Immature natural killer cell (primary cell): ENCODE measurements at regions not wholly inside any gene's neighbourhood (a gene's known extent, or its start where the extent isn't known, plus 50 kb on each side); places are given as distances from the start of the nearest gene placed in this dataset.

Source experiments
- DNase-seq, 3 donors: peaks; one replicate each; pipeline ENCODE4 v3.0.0; 2022; ENCODE audit warnings: mixed read lengths in 1 of 3
- H3K27ac Mint-ChIP-seq, 6 donors: one replicate each; pipeline ENCODE4 v1.8.0; 2020; ENCODE audit warnings: mixed read lengths in 6 of 6, mild to moderate bottlenecking in 5 of 6, inconsistent platforms in 4 of 6, moderate library complexity in 3 of 6
- H3K27me3 Mint-ChIP-seq, 3 donors: one replicate each; pipeline ENCODE4 v1.8.0; 2020 to 2021; ENCODE audit warnings: low read depth in 3 of 3, mild to moderate bottlenecking in 3 of 3, mixed read lengths in 3 of 3, moderate library complexity in 3 of 3, inconsistent platforms in 1 of 3
- H3K36me3 Mint-ChIP-seq, 3 donors: one replicate each; pipeline ENCODE4 v1.8.0; 2020; ENCODE audit warnings: mixed read lengths in 3 of 3, inconsistent platforms in 2 of 3, mild to moderate bottlenecking in 2 of 3
- H3K4me1 Mint-ChIP-seq, 2 donors: one replicate each; pipeline ENCODE4 v1.8.0; 2020; ENCODE audit warnings: inconsistent platforms in 2 of 2, mild to moderate bottlenecking in 2 of 2, mixed read lengths in 2 of 2, moderate library complexity in 1 of 2
- H3K4me3 Mint-ChIP-seq, 5 donors: one replicate each; pipeline ENCODE4 v1.8.0; 2020; ENCODE audit warnings: mild to moderate bottlenecking in 5 of 5, mixed read lengths in 5 of 5, inconsistent platforms in 3 of 5, moderate library complexity in 3 of 5
- H3K9me3 Mint-ChIP-seq, 6 donors: one replicate each; pipeline ENCODE4 v1.8.0; 2020; ENCODE audit warnings: mild to moderate bottlenecking in 6 of 6, mixed read lengths in 6 of 6, inconsistent platforms in 4 of 6, moderate library complexity in 3 of 6

GRCh38 chr1:238823416-238823815 lies 563.0 kb upstream of the CHRM3 start:
- H3K36me3 Mint-ChIP-seq = no peaks in the 10 kb centered on the region
- H3K4me1 Mint-ChIP-seq = no peaks in the 10 kb centered on the region
- no peaks in the 10 kb centered on the region for H3K27me3 Mint-ChIP-seq
- no peak overlapping the region for H3K27ac Mint-ChIP-seq
- H3K9me3 Mint-ChIP-seq = peaks cover 3 to 25% (median 13%) of the 10 kb centered on the region in 6 donors
- no peak overlapping the region for H3K4me3 Mint-ChIP-seq
- no peak for DNase-seq

- Mint-ChIP-seq H3K36me3 (no peaks in the 10 kb centered on the region), H3K4me1 (no peaks in the 10 kb centered on the region), H3K27ac (no peak overlapping the region), H3K27me3 (no peaks in the 10 kb centered on the region), H3K4me3 (no peak overlapping the region), H3K9me3 (peaks cover 12 to 44% (median 16%) of the 10 kb centered on the region in 6 donors)
- no peak for DNase-seq
Measured at GRCh38 chr1:238811211-238811879, 575.0 kb upstream of the CHRM3 start.

- H3K4me3 Mint-ChIP-seq = no peak overlapping the region
- H3K36me3 Mint-ChIP-seq = no peaks in the 10 kb centered on the region
- peaks cover 0 to 2% (median 1%) of the 10 kb centered on the region in 3 donors for H3K27me3 Mint-ChIP-seq
- no peak for DNase-seq
- peaks cover 3 to 32% (median 20%) of the 10 kb centered on the region in 6 donors for H3K9me3 Mint-ChIP-seq
- no peaks in the 10 kb centered on the region for H3K4me1 Mint-ChIP-seq
- no peak overlapping the region for H3K27ac Mint-ChIP-seq
Measured at GRCh38 chr1:238790882-238791281, 595.5 kb upstream of the CHRM3 start.

- Mint-ChIP-seq H3K4me1 (no peaks in the 10 kb centered on the region), H3K9me3 (peaks cover 3 to 34% (median 21%) of the 10 kb centered on the region in 6 donors), H3K27ac (no peak overlapping the region), H3K36me3 (no peaks in the 10 kb centered on the region), H3K27me3 (peaks cover 0 to 2% (median 1%) of the 10 kb centered on the region in 3 donors), H3K4me3 (no peak overlapping the region)
- no peak for DNase-seq
Measured at GRCh38 chr1:238789916-238790667, 596.3 kb upstream of the CHRM3 start.

GRCh38 chr1:238787471-238787870 lies 598.9 kb upstream of the CHRM3 start:
- Mint-ChIP-seq H3K9me3 (peaks cover 3 to 34% (median 17%) of the 10 kb centered on the region in 6 donors), H3K4me3 (no peak overlapping the region), H3K27me3 (peaks cover 0 to 2% (median 1%) of the 10 kb centered on the region in 3 donors), H3K36me3 (no peaks in the 10 kb centered on the region), H3K4me1 (no peaks in the 10 kb centered on the region), H3K27ac (no peak overlapping the region)
- no peak for DNase-seq

- no peak overlapping the region for H3K4me3 Mint-ChIP-seq
- no peak overlapping the region for H3K27ac Mint-ChIP-seq
- peaks cover 0 to 2% (median 0%) of the 10 kb centered on the region in 3 donors for H3K27me3 Mint-ChIP-seq
- no peaks in the 10 kb centered on the region for H3K36me3 Mint-ChIP-seq
- H3K9me3 Mint-ChIP-seq = peaks cover 3 to 43% (median 24%) of the 10 kb centered on the region in 6 donors
- no peak for DNase-seq
- no peaks in the 10 kb centered on the region for H3K4me1 Mint-ChIP-seq
Measured at GRCh38 chr1:238783633-238784032, 602.7 kb upstream of the CHRM3 start.

- H3K4me1 Mint-ChIP-seq = no peaks in the 10 kb centered on the region
- no peak for DNase-seq
- H3K4me3 Mint-ChIP-seq = no peak overlapping the region
Measured at GRCh38 chr1:238779716-238780115, 606.7 kb upstream of the CHRM3 start.

GRCh38 chr1:238778113-238778512 lies 608.3 kb upstream of the CHRM3 start:
- Mint-ChIP-seq H3K9me3 (peaks cover 4 to 49% (median 18%) of the 10 kb centered on the region in 6 donors), H3K27me3 (peaks cover 0 to 2% (median 0%) of the 10 kb centered on the region in 3 donors), H3K4me1 (no peaks in the 10 kb centered on the region), H3K36me3 (no peaks in the 10 kb centered on the region), H3K4me3 (no peak overlapping the region), H3K27ac (no peak overlapping the region)
- no peak for DNase-seq

More at GRCh38 chr1:238779716-238780115, 606.7 kb upstream of the CHRM3 start:
- Mint-ChIP-seq H3K9me3 (peaks cover 4 to 48% (median 18%) of the 10 kb centered on the region in 6 donors), H3K27me3 (peaks cover 0 to 2% (median 0%) of the 10 kb centered on the region in 3 donors), H3K36me3 (no peaks in the 10 kb centered on the region), H3K27ac (no peak overlapping the region)

GRCh38 chr1:238777551-238777950 lies 608.8 kb upstream of the CHRM3 start:
- Mint-ChIP-seq H3K27me3 (peaks cover 0 to 2% (median 0%) of the 10 kb centered on the region in 3 donors), H3K36me3 (no peaks in the 10 kb centered on the region), H3K4me3 (no peak overlapping the region), H3K9me3 (peaks cover 4 to 49% (median 18%) of the 10 kb centered on the region in 6 donors), H3K4me1 (no peaks in the 10 kb centered on the region), H3K27ac (no peak overlapping the region)
- no peak for DNase-seq

GRCh38 chr1:238776126-238776525 lies 610.2 kb upstream of the CHRM3 start:
- Mint-ChIP-seq H3K4me1 (no peaks in the 10 kb centered on the region), H3K36me3 (no peaks in the 10 kb centered on the region), H3K27ac (no peak overlapping the region), H3K9me3 (peaks cover 4 to 40% (median 14%) of the 10 kb centered on the region in 6 donors), H3K27me3 (no peaks in the 10 kb centered on the region), H3K4me3 (no peak overlapping the region)
- no peak for DNase-seq

GRCh38 chr1:238772322-238772721 lies 614.0 kb upstream of the CHRM3 start:
- DNase-seq = no peak
- Mint-ChIP-seq H3K36me3 (no peaks in the 10 kb centered on the region), H3K27me3 (no peaks in the 10 kb centered on the region), H3K4me3 (no peak overlapping the region), H3K9me3 (peaks cover 6 to 33% (median 11%) of the 10 kb centered on the region in 6 donors), H3K27ac (no peak overlapping the region), H3K4me1 (no peaks in the 10 kb centered on the region)

- no peak overlapping the region for H3K4me3 Mint-ChIP-seq
- no peak overlapping the region for H3K27ac Mint-ChIP-seq
- no peak for DNase-seq
- H3K27me3 Mint-ChIP-seq = no peaks in the 10 kb centered on the region
- no peaks in the 10 kb centered on the region for H3K4me1 Mint-ChIP-seq
- peaks cover 8 to 64% (median 33%) of the 10 kb centered on the region in 6 donors for H3K9me3 Mint-ChIP-seq
- H3K36me3 Mint-ChIP-seq = no peaks in the 10 kb centered on the region
Measured at GRCh38 chr1:238767321-238767720, 619.0 kb upstream of the CHRM3 start.

GRCh38 chr1:238764779-238765178 lies 621.6 kb upstream of the CHRM3 start:
- H3K27me3 Mint-ChIP-seq = no peaks in the 10 kb centered on the region
- no peak overlapping the region for H3K4me3 Mint-ChIP-seq
- H3K27ac Mint-ChIP-seq = no peak overlapping the region
- no peaks in the 10 kb centered on the region for H3K36me3 Mint-ChIP-seq
- no peak for DNase-seq
- peaks cover 8 to 69% (median 38%) of the 10 kb centered on the region in 6 donors for H3K9me3 Mint-ChIP-seq
- no peaks in the 10 kb centered on the region for H3K4me1 Mint-ChIP-seq

- peaks cover 0 to 4% (median 0%) of the 10 kb centered on the region in 3 donors for H3K36me3 Mint-ChIP-seq
- no peak for DNase-seq
- H3K4me1 Mint-ChIP-seq = no peaks in the 10 kb centered on the region
- peaks cover 6 to 50% (median 19%) of the 10 kb centered on the region in 6 donors for H3K9me3 Mint-ChIP-seq
- peaks cover 0 to 1% (median 0%) of the 10 kb centered on the region in 3 donors for H3K27me3 Mint-ChIP-seq
- H3K27ac Mint-ChIP-seq = no peak overlapping the region
- no peak overlapping the region for H3K4me3 Mint-ChIP-seq
Measured at GRCh38 chr1:238753252-238753651, 633.1 kb upstream of the CHRM3 start.
